ENCODE measurements at regions not wholly inside any gene's neighbourhood (a gene's known extent, or its start where the extent isn't known, plus 50 kb on each side); places are given as distances from the start of the nearest gene placed in this dataset.

DNA sequence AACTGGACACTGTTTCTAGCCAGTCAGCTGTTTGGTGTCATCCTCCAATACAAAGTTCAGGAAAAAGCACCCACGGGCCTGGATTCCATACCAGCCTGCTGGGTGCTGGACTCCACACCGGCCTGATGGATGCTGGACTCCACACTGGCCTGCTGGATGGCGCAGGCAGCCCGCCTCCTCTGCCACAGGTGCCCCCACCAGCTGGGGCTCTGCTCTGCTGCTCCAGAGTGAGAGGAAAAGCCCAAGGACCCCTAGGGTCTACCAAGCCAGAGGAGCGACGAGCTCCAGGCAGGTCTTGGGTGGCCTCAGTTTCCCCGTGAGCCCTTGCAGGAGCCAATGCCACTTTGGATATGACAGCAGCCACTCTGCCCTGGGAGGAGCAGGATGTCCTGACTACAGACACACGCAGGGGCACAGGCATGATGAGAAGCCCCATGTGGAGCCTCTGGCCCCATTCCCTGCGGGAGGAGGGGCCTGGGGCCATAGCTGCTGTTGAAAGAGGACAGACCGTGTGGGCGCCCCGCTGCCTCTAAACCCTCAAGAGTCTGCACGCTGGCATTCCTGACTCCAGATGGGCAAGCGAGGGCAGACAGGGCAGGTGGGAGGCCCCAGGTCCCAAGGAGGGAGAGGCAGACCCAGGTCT is 141.6 kb downstream of the OLFM1 start:
- no peak overlapping the region for H3K4me3 ChIP-seq
- peaks cover 6% of the 10 kb centered on the region; the same call in 1 of the 2 replicates for H3K9me3 ChIP-seq (replicated peaks)
- no peak overlapping the region for H3K27ac ChIP-seq
- DNase-seq, result no peak
- H3K36me3 ChIP-seq, result no peaks in the 10 kb centered on the region
- H3K4me1 ChIP-seq, result no peaks in the 10 kb centered on the region
- H3K27me3 ChIP-seq, result peaks cover 5% of the 10 kb centered on the region; the same call in 1 of the 2 replicates

GRCh38 chr9:135229701-135230385 is 142.4 kb downstream of the OLFM1 start:
- H3K4me1 ChIP-seq, result no peaks in the 10 kb centered on the region
- DNase-seq, result no peak
- peaks cover 5% of the 10 kb centered on the region for H3K27me3 ChIP-seq
- H3K9me3 ChIP-seq (replicated peaks), result peaks cover 6% of the 10 kb centered on the region; the same call in 1 of the 2 replicates
- no peak overlapping the region for H3K4me3 ChIP-seq
- no peak overlapping the region for H3K27ac ChIP-seq
- H3K36me3 ChIP-seq, result no peaks in the 10 kb centered on the region

- Histone ChIP-seq H3K4me3 (no peak overlapping the region), H3K27me3 (peaks cover 5% of the 10 kb centered on the region), H3K9me3 (replicated peaks) (peaks cover 6% of the 10 kb centered on the region; the same call in 1 of the 2 replicates), H3K36me3 (no peaks in the 10 kb centered on the region), H3K27ac (no peak overlapping the region), H3K4me1 (no peaks in the 10 kb centered on the region)
- DNase-seq, result no peak
Observed at GRCh38 chr9:135230386-135230765, 142.9 kb downstream of the OLFM1 start.

GRCh38 chr9:135230817-135231520 is 143.5 kb downstream of the OLFM1 start:
- no peak overlapping the region for H3K4me3 ChIP-seq
- H3K4me1 ChIP-seq, result no peaks in the 10 kb centered on the region
- DNase-seq, result no peak
- no peaks in the 10 kb centered on the region for H3K36me3 ChIP-seq
- H3K27me3 ChIP-seq, result peaks cover 5% of the 10 kb centered on the region
- H3K27ac ChIP-seq, result no peak overlapping the region
- peaks cover 5% of the 10 kb centered on the region; the same call in 1 of the 2 replicates for H3K9me3 ChIP-seq (replicated peaks)

- Histone ChIP-seq H3K9me3 (replicated peaks) (no peaks in the 10 kb centered on the region), H3K4me3 (no peak overlapping the region), H3K4me1 (no peaks in the 10 kb centered on the region), H3K27me3 (peaks cover 31% of the 10 kb centered on the region), H3K36me3 (no peaks in the 10 kb centered on the region), H3K27ac (no peak overlapping the region)
- DNase-seq, result no peak
Observed at GRCh38 chr9:135239100-135239768, 151.8 kb downstream of the OLFM1 start.

- Histone ChIP-seq H3K4me1 (no peaks in the 10 kb centered on the region), H3K9me3 (replicated peaks) (no peaks in the 10 kb centered on the region), H3K4me3 (no peak overlapping the region), H3K36me3 (no peaks in the 10 kb centered on the region), H3K27me3 (peaks cover 36% of the 10 kb centered on the region), H3K27ac (no peak overlapping the region)
- DNase-seq, result no peak
Observed at GRCh38 chr9:135239769-135240141, 152.3 kb downstream of the OLFM1 start.

- DNase-seq, result no peak
- Histone ChIP-seq H3K4me3 (no peak overlapping the region), H3K27ac (no peak overlapping the region), H3K4me1 (no peaks in the 10 kb centered on the region), H3K36me3 (no peaks in the 10 kb centered on the region), H3K27me3 (peaks cover 41% of the 10 kb centered on the region), H3K9me3 (replicated peaks) (no peaks in the 10 kb centered on the region)
Observed at GRCh38 chr9:135240222-135240621, 152.8 kb downstream of the OLFM1 start.

DNA sequence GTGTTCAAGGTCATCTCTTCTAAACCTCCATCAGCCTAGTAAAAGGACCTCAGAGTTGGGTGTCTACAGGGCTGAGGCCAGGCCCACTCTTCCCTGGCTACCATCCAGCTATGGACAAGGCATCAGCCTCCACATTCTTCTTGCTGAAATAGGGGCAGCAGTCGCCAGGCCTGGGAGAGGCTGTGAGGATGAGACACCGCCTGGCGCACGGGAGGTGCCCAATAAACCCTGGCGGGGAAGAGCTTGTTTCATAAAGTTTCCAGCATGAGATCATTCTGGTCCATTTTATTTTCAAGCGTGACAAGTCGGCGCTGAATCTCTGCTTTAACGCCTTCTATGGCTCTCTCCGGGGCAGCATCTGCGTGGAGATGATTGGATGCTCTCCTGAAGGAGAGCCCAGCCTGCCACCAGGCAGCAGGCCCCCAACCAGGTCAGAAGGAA is 153.4 kb downstream of the OLFM1 start:
- Histone ChIP-seq H3K9me3 (replicated peaks) (no peaks in the 10 kb centered on the region), H3K4me1 (no peaks in the 10 kb centered on the region), H3K36me3 (no peaks in the 10 kb centered on the region), H3K27ac (no peak overlapping the region), H3K4me3 (no peak overlapping the region), H3K27me3 (peaks cover 43% of the 10 kb centered on the region)
- DNase-seq, result no peak

DNA sequence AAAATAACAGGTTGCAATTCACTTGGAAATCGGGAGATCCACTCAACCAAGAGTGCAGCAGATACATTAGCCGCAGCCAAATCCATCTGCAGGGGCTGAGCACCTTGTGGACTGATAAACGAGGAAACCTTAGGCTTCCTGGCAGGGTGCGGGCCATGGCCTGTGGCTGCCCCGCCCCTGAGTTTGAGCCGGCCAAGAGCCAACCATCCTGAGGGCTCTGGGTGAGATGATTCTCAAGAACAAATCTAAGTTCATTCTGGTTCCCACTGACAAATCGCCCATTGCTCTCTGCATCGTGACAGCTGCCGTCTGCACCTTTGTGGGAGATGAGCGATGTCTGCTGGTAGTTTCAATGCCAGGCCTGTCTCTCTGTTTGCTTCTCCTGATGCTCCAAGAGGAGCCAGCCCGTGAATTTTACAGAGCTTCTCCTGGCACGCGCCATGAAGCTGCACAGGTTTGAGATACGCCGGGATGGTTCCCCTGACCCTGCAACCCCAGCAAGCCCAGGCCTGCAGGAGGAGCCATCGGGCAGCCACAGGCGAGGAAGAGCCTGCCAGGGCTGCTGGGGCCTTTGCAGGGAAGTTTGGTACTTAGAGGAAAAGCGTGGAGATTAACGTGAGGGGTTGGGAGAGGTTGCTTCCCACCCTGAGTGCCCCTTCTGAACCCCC is 154.0 kb downstream of the OLFM1 start:
- Histone ChIP-seq H3K27me3 (peaks cover 49% of the 10 kb centered on the region), H3K27ac (no peak overlapping the region), H3K4me1 (no peaks in the 10 kb centered on the region), H3K36me3 (no peaks in the 10 kb centered on the region), H3K9me3 (replicated peaks) (no peaks in the 10 kb centered on the region), H3K4me3 (no peak overlapping the region)
- no peak for DNase-seq

DNA sequence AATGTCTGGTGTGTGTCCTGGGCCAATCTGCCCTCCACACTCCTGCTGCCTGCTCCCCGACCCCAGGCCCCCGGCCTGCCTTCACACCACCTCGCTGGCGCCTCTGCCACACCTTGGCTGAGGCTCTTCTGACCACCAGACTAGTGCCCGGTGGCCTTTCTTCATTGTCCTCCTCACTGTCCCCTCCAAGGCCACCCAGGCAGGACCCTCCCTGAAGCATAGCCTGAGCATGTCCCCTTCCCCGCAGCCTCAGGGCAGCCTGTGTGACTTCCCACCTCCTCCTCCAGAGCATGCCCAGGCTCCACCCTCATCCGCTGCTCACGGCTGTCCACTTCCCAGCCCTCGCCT is 154.6 kb downstream of the OLFM1 start:
- Histone ChIP-seq H3K4me3 (no peak overlapping the region), H3K36me3 (no peaks in the 10 kb centered on the region), H3K27ac (no peak overlapping the region), H3K9me3 (replicated peaks) (no peaks in the 10 kb centered on the region), H3K4me1 (no peaks in the 10 kb centered on the region), H3K27me3 (peaks cover 53% of the 10 kb centered on the region)
- no peak for DNase-seq

DNA sequence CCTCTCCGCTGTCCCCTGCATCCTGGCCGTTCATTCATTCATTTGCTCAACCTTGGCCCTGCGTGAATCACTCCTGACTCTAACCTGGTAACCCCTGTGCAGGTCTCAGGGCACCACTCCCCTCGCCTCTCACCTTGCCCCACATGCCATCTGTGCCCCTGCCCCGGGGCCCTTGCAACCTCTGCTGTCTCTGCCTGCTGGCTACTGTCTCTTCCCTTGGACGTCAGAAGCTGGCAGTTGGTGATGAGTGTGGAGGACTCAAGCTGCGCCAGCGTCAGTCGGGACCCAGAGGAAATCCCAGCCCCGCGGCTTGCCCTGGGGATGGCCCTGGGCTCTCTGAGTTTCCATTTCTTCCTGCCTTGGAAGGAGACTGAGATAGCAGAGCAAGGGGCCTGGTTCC is 154.9 kb downstream of the OLFM1 start:
- H3K4me3 ChIP-seq, result no peak overlapping the region
- H3K27ac ChIP-seq, result no peak overlapping the region
- no peaks in the 10 kb centered on the region for H3K36me3 ChIP-seq
- H3K9me3 ChIP-seq (replicated peaks), result no peaks in the 10 kb centered on the region
- H3K27me3 ChIP-seq, result peaks cover 54% of the 10 kb centered on the region
- no peak for DNase-seq
- H3K4me1 ChIP-seq, result no peaks in the 10 kb centered on the region

- no peak for DNase-seq
- no peaks in the 10 kb centered on the region for H3K4me1 ChIP-seq
- H3K27ac ChIP-seq, result no peak overlapping the region
- H3K36me3 ChIP-seq, result no peaks in the 10 kb centered on the region
- peaks cover 58% of the 10 kb centered on the region for H3K27me3 ChIP-seq
- H3K9me3 ChIP-seq (replicated peaks), result no peaks in the 10 kb centered on the region
- H3K4me3 ChIP-seq, result no peak overlapping the region
Observed at GRCh38 chr9:135243201-135244190, 156.0 kb downstream of the OLFM1 start.

- no peaks in the 10 kb centered on the region for H3K36me3 ChIP-seq
- no peak overlapping the region for H3K4me3 ChIP-seq
- H3K27ac ChIP-seq, result no peak overlapping the region
- H3K4me1 ChIP-seq, result no peaks in the 10 kb centered on the region
- H3K27me3 ChIP-seq, result peaks cover 54% of the 10 kb centered on the region
- H3K9me3 ChIP-seq (replicated peaks), result no peaks in the 10 kb centered on the region
- DNase-seq, result no peak
Observed at GRCh38 chr9:135244271-135245221, 157.1 kb downstream of the OLFM1 start.
